Mononuclear cell (primary cell): ENCODE measurements at regions not wholly inside any gene's neighbourhood (a gene's known extent, or its start where the extent isn't known, plus 50 kb on each side); places are given as distances from the start of the nearest gene placed in this dataset.

Source experiments
- H3K27me3 ChIP-seq: 2 replicates; pipeline ENCODE4 v1.6.0; 2011; ENCODE audit warnings: low read length, control low read depth; ENCODE audit not compliant: insufficient read depth
- H3K4me1 ChIP-seq: 2 replicates; pipeline ENCODE4 v1.5.1; 2011; ENCODE audit warnings: mild to moderate bottlenecking, low read length, control low read depth; ENCODE audit not compliant: insufficient read depth
- H3K4me3 ChIP-seq: 2 replicates; pipeline ENCODE4 v1.5.1; 2011; ENCODE audit warnings: mild to moderate bottlenecking, low read length, moderate library complexity
- H3K9me3 ChIP-seq: 2 replicates; pipeline ENCODE4 v1.5.1; 2011; ENCODE audit warnings: low read depth, mild to moderate bottlenecking, control low read depth, low read length

- Histone ChIP-seq H3K4me3 (no peak overlapping the region), H3K9me3 (no peaks in the 10 kb centered on the region), H3K27me3 (no peaks in the 10 kb centered on the region), H3K4me1 (no peaks in the 10 kb centered on the region)
Observed at GRCh38 chr7:155213385-155213784, 84.3 kb upstream of the INSIG1 start.

- Histone ChIP-seq H3K27me3 (no peaks in the 10 kb centered on the region), H3K9me3 (no peaks in the 10 kb centered on the region), H3K4me3 (no peak overlapping the region), H3K4me1 (no peaks in the 10 kb centered on the region)
Observed at GRCh38 chr7:155213955-155214740, 83.5 kb upstream of the INSIG1 start.

- Histone ChIP-seq H3K9me3 (no peaks in the 10 kb centered on the region), H3K27me3 (no peaks in the 10 kb centered on the region), H3K4me1 (no peaks in the 10 kb centered on the region), H3K4me3 (no peak overlapping the region)
Observed at GRCh38 chr7:155215576-155216325, 81.9 kb upstream of the INSIG1 start.

GRCh38 chr7:155216475-155217272 is 81.0 kb upstream of the INSIG1 start:
- no peaks in the 10 kb centered on the region for H3K4me1 ChIP-seq
- no peaks in the 10 kb centered on the region for H3K9me3 ChIP-seq
- H3K27me3 ChIP-seq, result no peaks in the 10 kb centered on the region
- H3K4me3 ChIP-seq, result no peak overlapping the region

GRCh38 chr7:155217634-155218033 is 80.0 kb upstream of the INSIG1 start:
- H3K4me1 ChIP-seq, result no peaks in the 10 kb centered on the region
- no peak overlapping the region for H3K4me3 ChIP-seq
- no peaks in the 10 kb centered on the region for H3K9me3 ChIP-seq
- H3K27me3 ChIP-seq, result no peaks in the 10 kb centered on the region

- H3K27me3 ChIP-seq, result no peaks in the 10 kb centered on the region
- no peaks in the 10 kb centered on the region for H3K4me1 ChIP-seq
- H3K9me3 ChIP-seq, result no peaks in the 10 kb centered on the region
- no peak overlapping the region for H3K4me3 ChIP-seq
Observed at GRCh38 chr7:155218276-155219153, 79.2 kb upstream of the INSIG1 start.

- H3K27me3 ChIP-seq, result no peaks in the 10 kb centered on the region
- H3K4me1 ChIP-seq, result no peaks in the 10 kb centered on the region
- no peak overlapping the region for H3K4me3 ChIP-seq
- H3K9me3 ChIP-seq, result no peaks in the 10 kb centered on the region
Observed at GRCh38 chr7:155219154-155219531, 78.5 kb upstream of the INSIG1 start.

GRCh38 chr7:155219947-155220769 is 77.5 kb upstream of the INSIG1 start:
- Histone ChIP-seq H3K9me3 (no peaks in the 10 kb centered on the region), H3K27me3 (no peaks in the 10 kb centered on the region), H3K4me3 (no peak overlapping the region), H3K4me1 (no peaks in the 10 kb centered on the region)

GRCh38 chr7:155220903-155221302 is 76.8 kb upstream of the INSIG1 start:
- H3K9me3 ChIP-seq, result no peaks in the 10 kb centered on the region
- no peak overlapping the region for H3K4me3 ChIP-seq
- H3K27me3 ChIP-seq, result no peaks in the 10 kb centered on the region
- H3K4me1 ChIP-seq, result no peaks in the 10 kb centered on the region

GRCh38 chr7:155221547-155221946 is 76.1 kb upstream of the INSIG1 start:
- H3K4me1 ChIP-seq, result no peaks in the 10 kb centered on the region
- no peaks in the 10 kb centered on the region for H3K9me3 ChIP-seq
- no peaks in the 10 kb centered on the region for H3K27me3 ChIP-seq
- H3K4me3 ChIP-seq, result no peak overlapping the region

- no peak overlapping the region for H3K4me3 ChIP-seq
- H3K9me3 ChIP-seq, result no peaks in the 10 kb centered on the region
- no peaks in the 10 kb centered on the region for H3K27me3 ChIP-seq
- H3K4me1 ChIP-seq, result no peaks in the 10 kb centered on the region
Observed at GRCh38 chr7:155222061-155222460, 75.6 kb upstream of the INSIG1 start.

GRCh38 chr7:155222573-155222972 is 75.1 kb upstream of the INSIG1 start:
- Histone ChIP-seq H3K27me3 (no peaks in the 10 kb centered on the region), H3K9me3 (no peaks in the 10 kb centered on the region), H3K4me1 (no peaks in the 10 kb centered on the region), H3K4me3 (no peak overlapping the region)

- Histone ChIP-seq H3K4me3 (no peak overlapping the region), H3K9me3 (no peaks in the 10 kb centered on the region), H3K27me3 (no peaks in the 10 kb centered on the region), H3K4me1 (no peaks in the 10 kb centered on the region)
Observed at GRCh38 chr7:155223021-155223420, 74.7 kb upstream of the INSIG1 start.

- Histone ChIP-seq H3K27me3 (no peaks in the 10 kb centered on the region), H3K9me3 (no peaks in the 10 kb centered on the region), H3K4me1 (no peaks in the 10 kb centered on the region), H3K4me3 (no peak overlapping the region)
Observed at GRCh38 chr7:155223503-155223902, 74.2 kb upstream of the INSIG1 start.
